ENCODE measurements at regions not wholly inside any gene's neighbourhood (a gene's known extent, or its start where the extent isn't known, plus 50 kb on each side); places are given as distances from the start of the nearest gene placed in this dataset.

- TF ChIP-seq EP300 (IDR thresholded peaks at IDR 0.05; ENCODE audit: borderline replicate concordance in 1 of 2, low read depth in 2 of 2, low read length in 2 of 2) (no peak), CBX8 (IDR thresholded peaks at IDR 0.05; ENCODE audit: borderline replicate concordance, low read depth, low read length) (no peak), CREB1 (IDR thresholded peaks at IDR 0.05) (no peak)
Measured at GRCh38 chr12:114885501-114885900, 201.5 kb upstream of the TBX3 start (continued).

Measured in H1 (cell line).